GM23248 (cell line): ENCODE measurements at regions not wholly inside any gene's neighbourhood (a gene's known extent, or its start where the extent isn't known, plus 50 kb on each side); places are given as distances from the start of the nearest gene placed in this dataset.

Source experiments
- EZH2 ChIP-seq: fragments of 200-600 bp; sonication (generic); IDR thresholded peaks from 2 replicates; pipeline ENCODE4 v1.6.1; 2018; ENCODE audit warnings: antibody characterized with exemption, mild to moderate bottlenecking; ENCODE audit not compliant: insufficient read depth, poor library complexity, severe bottlenecking
- EZH2phosphoT487 ChIP-seq: fragments of 200-600 bp; sonication (generic); IDR thresholded peaks from 2 replicates; pipeline ENCODE4 v1.6.1; 2018; ENCODE audit warnings: antibody characterized with exemption, moderate library complexity, mild to moderate bottlenecking, low read depth; ENCODE audit not compliant: insufficient read depth

DNA sequence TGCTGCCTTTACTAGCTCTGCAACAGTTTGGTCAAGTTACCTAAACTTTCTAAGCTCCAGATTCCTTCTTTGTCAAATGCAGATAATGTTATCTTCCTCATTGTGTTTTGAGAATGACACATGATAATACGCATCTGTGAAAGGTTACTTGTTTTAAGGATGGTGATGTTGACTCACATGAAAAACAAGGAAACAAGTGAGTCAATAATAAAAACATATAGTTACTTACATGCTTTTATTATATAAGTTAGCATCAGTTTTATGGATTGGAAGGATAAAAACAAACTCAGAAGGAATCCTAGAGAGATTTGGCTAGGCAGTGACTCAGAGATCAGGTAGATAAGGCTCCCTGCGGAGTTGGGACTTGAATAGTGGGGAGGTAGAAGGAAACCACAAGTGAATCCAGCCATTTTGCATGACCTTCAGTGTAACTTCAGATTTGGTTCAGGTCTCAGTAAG is 144.6 kb downstream of the LMO4 start:
- TF ChIP-seq EZH2 (no peak), EZH2phosphoT487 (no peak)
